ENCODE measurements at regions not wholly inside any gene's neighbourhood (a gene's known extent, or its start where the extent isn't known, plus 50 kb on each side); places are given as distances from the start of the nearest gene placed in this dataset.
"Not testable (repeated sequence)": the region's sequence is repeated elsewhere in the genome, so short reads cannot be mapped to it uniquely, and the experiment has no call there.

DNA sequence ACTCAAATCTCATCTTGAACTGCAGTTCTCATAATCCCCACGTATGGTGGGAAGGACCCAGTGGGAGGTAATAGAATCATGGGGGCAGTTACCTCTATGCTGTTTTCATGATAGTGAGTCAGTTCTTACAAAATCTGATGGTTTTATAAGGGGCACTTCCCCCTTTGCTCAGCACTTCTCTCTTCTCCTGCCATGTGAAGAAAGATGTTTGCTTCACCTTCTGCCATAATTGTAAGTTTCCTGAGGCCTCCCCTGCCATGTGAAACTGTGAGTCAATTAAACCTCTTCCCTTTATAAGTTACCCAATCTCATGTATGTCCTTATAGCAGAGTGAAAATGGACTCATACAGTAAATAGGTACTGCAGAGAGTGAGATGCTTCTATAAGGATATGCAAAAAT, 1050.6 kb upstream of the GRIA3 start:
- no peaks in the 10 kb centered on the region for H3K27me3 ChIP-seq
- 71 to 91% methylated on average over 1 of the region's 1 CpG for WGBS, 2 donors
- intact Hi-C loops (cut with DNase I; ENCODE audit: low total_unique reads): no loop called here
- H3K4me3 ChIP-seq: no peak overlapping the region
- H3K4me1 ChIP-seq: no peaks in the 10 kb centered on the region
- no peak for DNase-seq
- no peak overlapping the region for H3K27ac ChIP-seq
- H3K9me3 ChIP-seq: no peaks in the 10 kb centered on the region
- no peaks in the 10 kb centered on the region for H3K36me3 ChIP-seq (ENCODE audit: low read depth, missing control alignments)
- no peak for TF ChIP-seq POLR2A (IDR thresholded peaks at IDR 0.05)
- TF ChIP-seq, protein P1, sequence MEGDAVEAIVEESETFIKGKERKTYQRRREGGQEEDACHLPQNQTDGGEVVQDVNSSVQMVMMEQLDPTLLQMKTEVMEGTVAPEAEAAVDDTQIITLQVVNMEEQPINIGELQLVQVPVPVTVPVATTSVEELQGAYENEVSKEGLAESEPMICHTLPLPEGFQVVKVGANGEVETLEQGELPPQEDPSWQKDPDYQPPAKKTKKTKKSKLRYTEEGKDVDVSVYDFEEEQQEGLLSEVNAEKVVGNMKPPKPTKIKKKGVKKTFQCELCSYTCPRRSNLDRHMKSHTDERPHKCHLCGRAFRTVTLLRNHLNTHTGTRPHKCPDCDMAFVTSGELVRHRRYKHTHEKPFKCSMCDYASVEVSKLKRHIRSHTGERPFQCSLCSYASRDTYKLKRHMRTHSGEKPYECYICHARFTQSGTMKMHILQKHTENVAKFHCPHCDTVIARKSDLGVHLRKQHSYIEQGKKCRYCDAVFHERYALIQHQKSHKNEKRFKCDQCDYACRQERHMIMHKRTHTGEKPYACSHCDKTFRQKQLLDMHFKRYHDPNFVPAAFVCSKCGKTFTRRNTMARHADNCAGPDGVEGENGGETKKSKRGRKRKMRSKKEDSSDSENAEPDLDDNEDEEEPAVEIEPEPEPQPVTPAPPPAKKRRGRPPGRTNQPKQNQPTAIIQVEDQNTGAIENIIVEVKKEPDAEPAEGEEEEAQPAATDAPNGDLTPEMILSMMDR (IDR thresholded peaks at IDR 0.05): no peak

DNA sequence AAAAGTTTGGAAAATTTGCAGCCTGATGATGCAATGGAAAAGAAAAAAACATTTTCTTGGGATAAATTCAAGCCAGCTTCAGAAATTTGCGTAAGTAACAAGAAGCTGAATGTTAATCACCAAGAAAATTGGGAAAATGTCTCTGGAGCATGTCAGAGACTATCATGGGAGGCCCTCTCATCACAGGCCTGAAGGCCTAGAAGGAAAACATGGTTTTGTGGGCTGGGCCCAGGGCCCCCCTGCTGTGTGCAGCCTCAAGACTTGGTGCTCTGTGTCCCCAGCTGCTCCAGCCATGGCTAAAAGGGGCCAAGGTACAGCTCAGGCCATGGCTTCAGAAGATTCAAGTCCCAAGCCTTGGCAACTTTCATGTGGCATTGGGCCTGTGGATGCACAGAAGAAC, 1049.8 kb upstream of the GRIA3 start:
- Histone ChIP-seq H3K9me3 (no peaks in the 10 kb centered on the region), H3K27me3 (no peaks in the 10 kb centered on the region), H3K36me3 (ENCODE audit: low read depth, missing control alignments) (no peaks in the 10 kb centered on the region), H3K4me1 (no peaks in the 10 kb centered on the region), H3K4me3 (no peak overlapping the region), H3K27ac (no peak overlapping the region)
- no peak for DNase-seq
- TF ChIP-seq, protein P1 (IDR thresholded peaks at IDR 0.05): no peak
- 62 to 83% methylated on average over 1 of the region's 1 CpG for WGBS, 2 donors
- intact Hi-C loops (cut with DNase I; ENCODE audit: low total_unique reads): no loop called here

DNA sequence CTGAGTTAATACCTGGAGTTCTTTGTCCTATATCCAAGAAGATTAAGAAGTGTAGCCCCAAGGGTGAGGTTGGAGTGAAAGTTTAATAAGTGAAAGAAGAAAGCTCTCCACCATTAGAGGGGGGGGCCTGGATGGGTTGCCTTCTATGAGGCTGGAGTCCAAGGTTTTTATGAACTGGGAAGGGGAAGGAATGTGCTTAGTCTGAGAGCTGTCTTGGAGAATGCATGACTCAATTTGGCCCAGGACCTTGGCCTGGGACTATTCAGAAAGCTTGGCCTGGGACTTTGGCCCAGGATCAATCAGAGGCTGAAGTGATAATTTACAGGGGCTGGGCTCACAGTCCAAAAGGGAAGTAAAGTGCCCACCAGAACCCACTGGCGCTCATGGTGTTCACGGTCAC, 1049.0 kb upstream of the GRIA3 start:
- WGBS, 2 donors: 76 to 78% methylated on average over 2 of the region's 2 CpGs
- H3K9me3 ChIP-seq: no peaks in the 10 kb centered on the region
- H3K27me3 ChIP-seq: no peaks in the 10 kb centered on the region
- no peak for DNase-seq
- H3K36me3 ChIP-seq (ENCODE audit: low read depth, missing control alignments): no peaks in the 10 kb centered on the region
- H3K4me1 ChIP-seq: no peaks in the 10 kb centered on the region
- TF ChIP-seq POLR2A (IDR thresholded peaks at IDR 0.05): no peak
- TF ChIP-seq, protein P1 (IDR thresholded peaks at IDR 0.05): no peak
- H3K27ac ChIP-seq: no peak overlapping the region
- intact Hi-C loops (cut with DNase I; ENCODE audit: low total_unique reads): no loop called here
- no peak overlapping the region for H3K4me3 ChIP-seq

DNA sequence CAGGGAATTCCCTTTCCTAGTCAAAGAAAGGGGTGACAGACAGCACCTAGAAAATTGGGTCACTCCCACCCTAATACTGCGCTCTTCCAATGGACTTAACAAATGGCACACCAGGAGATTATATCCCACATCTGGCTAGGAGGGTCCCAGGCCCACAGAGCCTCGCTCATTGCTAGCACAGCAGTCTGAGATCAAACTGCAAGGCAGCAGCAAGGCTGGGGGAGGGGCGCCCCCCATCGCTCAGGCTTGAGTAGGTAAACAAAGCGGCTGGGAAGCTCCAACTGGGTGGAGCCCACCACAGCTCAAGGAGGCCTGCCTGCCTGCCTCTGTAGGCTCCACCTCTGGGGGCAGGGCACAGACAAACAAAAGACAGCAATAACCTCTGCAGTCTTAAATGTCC, 1043.9 kb upstream of the GRIA3 start:
- H3K36me3 ChIP-seq (ENCODE audit: low read depth, missing control alignments); H3K4me3 ChIP-seq; intact Hi-C loops (cut with DNase I; ENCODE audit: low total_unique reads); H3K9me3 ChIP-seq; H3K4me1 ChIP-seq; H3K27me3 ChIP-seq; H3K27ac ChIP-seq; DNase-seq: not testable (repeated sequence)
- 77% methylated on average over 5 of the region's 5 CpGs; no CpG with 5 or more reads in 1 of the 2 donors for WGBS, 2 donors

DNA sequence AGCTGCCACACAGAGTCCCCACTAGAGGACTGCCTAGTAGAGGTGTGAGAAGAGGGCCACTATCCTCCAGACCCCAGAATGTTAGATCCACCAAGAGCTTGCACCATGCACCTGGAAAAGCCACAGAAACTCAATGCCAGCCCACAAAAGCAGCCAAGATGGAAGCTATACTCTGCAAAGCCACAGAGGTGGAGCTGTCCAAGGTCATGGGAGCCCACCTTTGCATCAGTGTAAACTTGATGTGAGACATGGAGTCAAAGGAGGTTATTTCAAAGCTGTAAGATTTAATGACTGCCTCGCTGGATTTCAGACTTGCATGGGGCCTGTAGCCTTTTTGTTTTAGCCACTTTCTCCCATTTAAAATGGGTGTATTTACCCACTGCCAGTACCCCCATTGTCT, 1030.1 kb upstream of the GRIA3 start:
- no peak for DNase-seq
- 64 to 78% methylated on average over 1 of the region's 1 CpG for WGBS, 2 donors
- Histone ChIP-seq H3K4me1 (no peaks in the 10 kb centered on the region), H3K27ac (no peak overlapping the region), H3K4me3 (no peak overlapping the region), H3K27me3 (no peaks in the 10 kb centered on the region), H3K9me3 (no peaks in the 10 kb centered on the region), H3K36me3 (ENCODE audit: low read depth, missing control alignments) (no peaks in the 10 kb centered on the region)
- TF ChIP-seq, protein P1 (IDR thresholded peaks at IDR 0.05): no peak
- no peak for TF ChIP-seq POLR2A (IDR thresholded peaks at IDR 0.05)
- intact Hi-C loops (cut with DNase I; ENCODE audit: low total_unique reads): no loop called here

All from testis (tissue), 2 donors.